ENCODE measurements at regions not wholly inside any gene's neighbourhood (a gene's known extent, or its start where the extent isn't known, plus 50 kb on each side); places are given as distances from the start of the nearest gene placed in this dataset.

GRCh38 chr2:23058435-23058834 is 326.5 kb upstream of the KLHL29 start:
- no peak overlapping the region for H2BK120ac ChIP-seq (ENCODE audit: low read depth, low read length)
- ChIA-PET POLR2A (ENCODE audit: unreplicated experiment) (no interaction called here), CTCF (no interaction called here)
- no peak overlapping the region for H3K23ac ChIP-seq (ENCODE audit: low read depth, low read length)
- H3K18ac ChIP-seq (ENCODE audit: low read depth, low read length), result no peak overlapping the region
- 60% methylated on average over 2 of the region's 9 CpGs; no CpG with 5 or more reads in 1 of the 2 experiments for WGBS, 2 experiments (ENCODE audit: extremely low coverage in 2 of 2, insufficient read length in 1 of 2)
- ATAC-seq (ENCODE audit: low read depth) (no peak), DNase-seq (no peak)
- no peak overlapping the region for H3K27ac ChIP-seq (ENCODE audit: insufficient read depth, low read length)
- TF ChIP-seq FOS (IDR thresholded peaks at IDR 0.05; ENCODE audit: low read depth, low read length), result no peak
- TF ChIP-seq RAD21 (IDR thresholded peaks at IDR 0.05; ENCODE audit: low read length), result no peak
- no peak for TF ChIP-seq RCOR1 (IDR thresholded peaks at IDR 0.05; ENCODE audit: insufficient replicate concordance, low read length)
- TF ChIP-seq CEBPB (IDR thresholded peaks at IDR 0.05; ENCODE audit: low read depth, low read length), result no peak
- TF ChIP-seq BHLHE40 (IDR thresholded peaks at IDR 0.05; ENCODE audit: low read depth, low read length), result no peak
- no peak for TF ChIP-seq POLR2A (IDR thresholded peaks at IDR 0.05; ENCODE audit: low read depth, low read length)
- TF ChIP-seq SMC3 (IDR thresholded peaks at IDR 0.05; ENCODE audit: low read depth, low read length), result no peak
- no peak for TF ChIP-seq CHD1 (IDR thresholded peaks at IDR 0.05; ENCODE audit: low read depth, low read length)
- no peak for TF ChIP-seq RFX5 (IDR thresholded peaks at IDR 0.05; ENCODE audit: low read depth, low read length)
- no peak for TF ChIP-seq MAFK (IDR thresholded peaks at IDR 0.05; ENCODE audit: low read depth, low read length)
- TF ChIP-seq ELK1 (IDR thresholded peaks at IDR 0.05; ENCODE audit: borderline replicate concordance, low read depth, low read length), result no peak
- no peak for TF ChIP-seq USF2 (IDR thresholded peaks at IDR 0.05; ENCODE audit: low read depth, low read length)
- TF ChIP-seq MXI1 (IDR thresholded peaks at IDR 0.05; ENCODE audit: borderline replicate concordance, low read depth, low read length), result no peak
- TF ChIP-seq NFE2L2 (IDR thresholded peaks at IDR 0.05; ENCODE audit: low read depth, low read length), result no peak
- no peak for TF ChIP-seq CTCF (conservative IDR thresholded peaks at IDR 0.05; ENCODE audit: low read depth, low read length)
- no peak for TF ChIP-seq MAZ (IDR thresholded peaks at IDR 0.05; ENCODE audit: borderline replicate concordance, low read depth, low read length)
- dilution Hi-C loops (cut with HindIII; ENCODE audit: low sequenced_read_pairs, unreplicated experiment), result no loop called here
- no peak overlapping the region for H3K4me3 ChIP-seq (ENCODE audit: insufficient read depth, low read depth, low read length)
- H3K14ac ChIP-seq (replicated peaks; ENCODE audit: low read depth, low read length), result no peak overlapping the region
- no peak overlapping the region for H2AK5ac ChIP-seq (ENCODE audit: low read depth, low read length)
- no peak overlapping the region for H3K4me2 ChIP-seq (ENCODE audit: low read depth, low read length)
- H3K9ac ChIP-seq (ENCODE audit: low read depth, low read length), result no peak overlapping the region
- no peak overlapping the region for H4K5ac ChIP-seq (ENCODE audit: low read depth, low read length)
- in situ Hi-C loops (cut with MboI; ENCODE audit: low sequenced_read_pairs), result no loop called here
- H2BK5ac ChIP-seq (ENCODE audit: low read depth, low read length, poor library complexity, severe bottlenecking), result no peak overlapping the region
- no peak overlapping the region for H3K56ac ChIP-seq (ENCODE audit: extremely low read depth, insufficient read depth, low read length)
- H3K9me3 ChIP-seq (ENCODE audit: control insufficient read depth, insufficient read depth, low read length), result peaks cover 18% of the 10 kb centered on the region
- H4K20me1 ChIP-seq (ENCODE audit: insufficient read depth, low read length), result no peaks in the 10 kb centered on the region
- H2AK9ac ChIP-seq (replicated peaks; ENCODE audit: low read depth, low read length, poor library complexity), result no peak overlapping the region
- no TSS peak for BruUV-seq (replicated peaks)
- H3K4me1 ChIP-seq (ENCODE audit: control insufficient read depth, insufficient read depth, low read length), result no peaks in the 10 kb centered on the region
- H3K79me1 ChIP-seq (ENCODE audit: low read depth in 1 of 2, low read length in 2 of 2), result no peaks in the 10 kb centered on the region
- no peak overlapping the region for H2BK20ac ChIP-seq (ENCODE audit: low read depth, low read length)
- H4K8ac ChIP-seq (ENCODE audit: low read depth in 2 of 2, low read length in 2 of 2), result no peak overlapping the region
- H3K9me1 ChIP-seq (ENCODE audit: insufficient read depth, low read length), result no peaks in the 10 kb centered on the region
- H4K91ac ChIP-seq (ENCODE audit: insufficient read depth, low read depth, low read length), result no peak overlapping the region
- H2AFZ ChIP-seq (replicated peaks; ENCODE audit: low read length, poor library complexity), result no peak overlapping the region
- no peaks in the 10 kb centered on the region for H3K27me3 ChIP-seq (ENCODE audit: control insufficient read depth, insufficient read depth, low read length)
- H3K4ac ChIP-seq (ENCODE audit: low read depth, low read length), result no peak overlapping the region
- no peak overlapping the region for H2BK15ac ChIP-seq (ENCODE audit: low read depth, low read length)
- intact Hi-C loops (cut with micrococcal nuclease), result no loop called here
- no peaks in the 10 kb centered on the region for H3K36me3 ChIP-seq (ENCODE audit: control insufficient read depth, insufficient read depth, low read length)

Measured in IMR-90 (cell line).